Ascending aorta (tissue), 2 donors: ENCODE measurements at regions not wholly inside any gene's neighbourhood (a gene's known extent, or its start where the extent isn't known, plus 50 kb on each side); places are given as distances from the start of the nearest gene placed in this dataset.

Experiments used
- DNase-seq, 2 donors: peaks; one replicate each; pipeline ENCODE4 v3.0.0-alpha.2; 2019; ENCODE audit warnings: low spot score in 2 of 2
- H3K27ac ChIP-seq, 2 donors: fragments of 200-600 bp; sonication (generic); one replicate each; pipeline ENCODE4 v1.5.1; 2016 to 2017; ENCODE audit warnings: mild to moderate bottlenecking in 1 of 2
- H3K27me3 ChIP-seq: fragments of 200-600 bp; sonication (generic); one replicate; pipeline ENCODE4 v1.5.1; 2017
- H3K36me3 ChIP-seq, 2 donors: fragments of 200-600 bp; sonication (generic); one replicate each; pipeline ENCODE4 v1.5.1; 2016
- H3K4me1 ChIP-seq, 2 donors: fragments of 200-600 bp; sonication (generic); one replicate each; pipeline ENCODE4 v1.5.1; 2016 to 2017; ENCODE audit warnings: mild to moderate bottlenecking in 1 of 2
- H3K4me3 ChIP-seq, 2 donors: fragments of 200-600 bp; sonication (generic); one replicate each; pipeline ENCODE4 v1.5.1; 2016 to 2017; ENCODE audit warnings: mild to moderate bottlenecking in 1 of 2
- H3K9me3 ChIP-seq, 2 donors: fragments of 200-600 bp; sonication (generic); one replicate each; pipeline ENCODE4 v1.5.1; 2016
- CTCF ChIP-seq, 3 experiments: fragments of 200-600 bp in 2 of 3; fragments of 450-650 bp in 1 of 3; sonication (generic) in 2 of 3; IDR thresholded peaks; one replicate each; pipeline ENCODE4 v1.5.1; 2016 to 2019; ENCODE audit warnings: antibody characterized with exemption in 3 of 3, mild to moderate bottlenecking in 1 of 3, moderate library complexity in 1 of 3
- intact Hi-C: fragments of 100-400 bp; cut with DNase I; formaldehyde crosslinking; loops from one replicate; pipeline ENCODE4 v1.15.1; 2023

GRCh38 chr13:79056706-79057105, 349.3 kb downstream of the RBM26 start:
- no peaks in the 10 kb centered on the region for H3K27me3 ChIP-seq
- H3K9me3 ChIP-seq: no peaks in the 10 kb centered on the region
- no peaks in the 10 kb centered on the region for H3K4me1 ChIP-seq
- no peak overlapping the region for H3K27ac ChIP-seq
- no peak for TF ChIP-seq CTCF (IDR thresholded peaks at IDR 0.05)
- intact Hi-C loops: no loop called here
- H3K36me3 ChIP-seq: no peaks in the 10 kb centered on the region
- no peak overlapping the region for H3K4me3 ChIP-seq
- no peak for DNase-seq

GRCh38 chr13:79051472-79051871, 354.6 kb downstream of the RBM26 start:
- no peaks in the 10 kb centered on the region for H3K27me3 ChIP-seq
- H3K36me3 ChIP-seq: no peaks in the 10 kb centered on the region
- no peak for TF ChIP-seq CTCF (IDR thresholded peaks at IDR 0.05)
- H3K27ac ChIP-seq: no peak overlapping the region
- intact Hi-C loops: no loop called here
- no peak for DNase-seq
- no peaks in the 10 kb centered on the region for H3K9me3 ChIP-seq
- H3K4me1 ChIP-seq: no peaks in the 10 kb centered on the region
- H3K4me3 ChIP-seq: no peak overlapping the region

GRCh38 chr13:79044415-79044814, 361.6 kb downstream of the RBM26 start:
- intact Hi-C loops: no loop called here
- no peaks in the 10 kb centered on the region for H3K4me1 ChIP-seq
- H3K9me3 ChIP-seq: no peaks in the 10 kb centered on the region
- H3K36me3 ChIP-seq: no peaks in the 10 kb centered on the region
- H3K4me3 ChIP-seq: no peak overlapping the region
- H3K27ac ChIP-seq: no peak overlapping the region
- H3K27me3 ChIP-seq: no peaks in the 10 kb centered on the region
- no peak for DNase-seq
- TF ChIP-seq CTCF (IDR thresholded peaks at IDR 0.05): no peak

- no peaks in the 10 kb centered on the region for H3K4me1 ChIP-seq
- no peaks in the 10 kb centered on the region for H3K36me3 ChIP-seq
- no peaks in the 10 kb centered on the region for H3K9me3 ChIP-seq
- H3K4me3 ChIP-seq: no peak overlapping the region
- H3K27ac ChIP-seq: no peak overlapping the region
- H3K27me3 ChIP-seq: no peaks in the 10 kb centered on the region
- no peak for DNase-seq
- intact Hi-C loops: no loop called here
- no peak for TF ChIP-seq CTCF (IDR thresholded peaks at IDR 0.05)
These were observed 362.8 kb downstream of the RBM26 start for GRCh38 chr13:79043208-79043607.

GRCh38 chr13:79037197-79037596, 368.9 kb downstream of the RBM26 start:
- Histone ChIP-seq H3K27ac (no peak overlapping the region), H3K9me3 (no peaks in the 10 kb centered on the region), H3K36me3 (no peaks in the 10 kb centered on the region), H3K4me1 (no peaks in the 10 kb centered on the region), H3K4me3 (no peak overlapping the region), H3K27me3 (no peaks in the 10 kb centered on the region)
- TF ChIP-seq CTCF (IDR thresholded peaks at IDR 0.05): no peak
- DNase-seq: no peak
- intact Hi-C loops: no loop called here

- no peaks in the 10 kb centered on the region for H3K27me3 ChIP-seq
- no peak for DNase-seq
- no peak for TF ChIP-seq CTCF (IDR thresholded peaks at IDR 0.05)
- intact Hi-C loops: no loop called here
- H3K9me3 ChIP-seq: no peaks in the 10 kb centered on the region
- H3K4me1 ChIP-seq: no peaks in the 10 kb centered on the region
- no peaks in the 10 kb centered on the region for H3K36me3 ChIP-seq
- no peak overlapping the region for H3K4me3 ChIP-seq
- H3K27ac ChIP-seq: no peak overlapping the region
These were observed 371.7 kb downstream of the RBM26 start for GRCh38 chr13:79034341-79034740.
